ENCODE measurements at regions not wholly inside any gene's neighbourhood (a gene's known extent, or its start where the extent isn't known, plus 50 kb on each side); places are given as distances from the start of the nearest gene placed in this dataset.

- TF ChIP-seq POLR2A (IDR thresholded peaks at IDR 0.05; ENCODE audit: low read depth, low read length) (no peak), TAF1 (IDR thresholded peaks at IDR 0.05; ENCODE audit: borderline replicate concordance, low read depth, low read length) (no peak)
Observed at GRCh38 chr20:48154040-48154765, 368.9 kb upstream of the SULF2 start.
